NB4 (cell line): ENCODE measurements at regions not wholly inside any gene's neighbourhood (a gene's known extent, or its start where the extent isn't known, plus 50 kb on each side); places are given as distances from the start of the nearest gene placed in this dataset.

Source experiments
- DNase-seq: peaks from one replicate; pipeline ENCODE4 v3.0.0; 2010; ENCODE audit warnings: low read depth
- H3K4me3 ChIP-seq: one replicate; pipeline ENCODE4 v1.5.1; 2011; ENCODE audit warnings: mild to moderate bottlenecking, low read depth, low read length, moderate library complexity
- MYC ChIP-seq: IDR thresholded peaks from 2 replicates; pipeline ENCODE4 v1.6.1; 2011; ENCODE audit warnings: low read depth, low read length
- POLR2A ChIP-seq: IDR thresholded peaks from 2 replicates; pipeline ENCODE4 v1.6.1; 2011; ENCODE audit warnings: mild to moderate bottlenecking; ENCODE audit not compliant: insufficient read length; ENCODE audit errors: extremely low read depth
- TF ChIP-seq, protein P1 (sequence below): IDR thresholded peaks from 2 replicates; pipeline ENCODE4 v1.6.1; 2011; ENCODE audit warnings: low read depth, low read length
- TF ChIP-seq, protein P2 (sequence below): IDR thresholded peaks from one replicate; pipeline ENCODE4 v1.5.1; 2012; ENCODE audit warnings: low read depth, low read length

DNA sequence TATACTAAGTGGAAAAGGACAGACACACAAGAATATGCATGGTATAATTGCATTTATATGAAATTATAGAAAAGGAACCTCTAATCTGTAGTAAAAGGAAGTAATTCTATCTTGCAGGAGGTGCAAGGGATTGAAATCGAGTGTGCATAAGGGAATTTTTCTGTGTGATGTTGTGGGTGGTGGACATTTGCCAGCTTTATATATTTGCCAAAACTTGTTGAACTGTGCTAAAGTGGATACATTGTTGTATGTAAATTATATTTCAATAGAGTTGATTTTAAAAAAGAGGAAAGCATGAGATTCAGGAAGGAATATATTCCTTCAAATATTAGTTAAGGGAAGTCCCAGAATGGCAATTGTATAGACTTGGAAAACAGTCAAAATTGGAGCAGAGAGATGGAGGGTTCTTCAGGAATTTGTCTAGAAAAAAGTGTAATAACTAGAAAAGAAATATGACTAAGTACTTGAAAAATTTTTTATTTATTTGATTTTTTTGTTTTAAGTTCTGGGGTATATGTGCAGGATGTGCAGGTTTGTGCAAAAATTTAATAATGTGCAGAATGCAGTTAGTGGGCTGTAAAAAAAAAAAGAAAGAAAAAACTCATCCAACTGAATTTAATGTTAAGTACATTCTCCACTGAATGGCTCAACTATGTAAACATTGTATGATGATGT is 96.1 kb downstream of the ARL4A start:
- H3K4me3 ChIP-seq: no peak overlapping the region
- TF ChIP-seq, protein P1, sequence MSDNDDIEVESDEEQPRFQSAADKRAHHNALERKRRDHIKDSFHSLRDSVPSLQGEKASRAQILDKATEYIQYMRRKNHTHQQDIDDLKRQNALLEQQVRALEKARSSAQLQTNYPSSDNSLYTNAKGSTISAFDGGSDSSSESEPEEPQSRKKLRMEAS: no peak
- TF ChIP-seq MYC (no peak), POLR2A (no peak)
- TF ChIP-seq, protein P2, sequence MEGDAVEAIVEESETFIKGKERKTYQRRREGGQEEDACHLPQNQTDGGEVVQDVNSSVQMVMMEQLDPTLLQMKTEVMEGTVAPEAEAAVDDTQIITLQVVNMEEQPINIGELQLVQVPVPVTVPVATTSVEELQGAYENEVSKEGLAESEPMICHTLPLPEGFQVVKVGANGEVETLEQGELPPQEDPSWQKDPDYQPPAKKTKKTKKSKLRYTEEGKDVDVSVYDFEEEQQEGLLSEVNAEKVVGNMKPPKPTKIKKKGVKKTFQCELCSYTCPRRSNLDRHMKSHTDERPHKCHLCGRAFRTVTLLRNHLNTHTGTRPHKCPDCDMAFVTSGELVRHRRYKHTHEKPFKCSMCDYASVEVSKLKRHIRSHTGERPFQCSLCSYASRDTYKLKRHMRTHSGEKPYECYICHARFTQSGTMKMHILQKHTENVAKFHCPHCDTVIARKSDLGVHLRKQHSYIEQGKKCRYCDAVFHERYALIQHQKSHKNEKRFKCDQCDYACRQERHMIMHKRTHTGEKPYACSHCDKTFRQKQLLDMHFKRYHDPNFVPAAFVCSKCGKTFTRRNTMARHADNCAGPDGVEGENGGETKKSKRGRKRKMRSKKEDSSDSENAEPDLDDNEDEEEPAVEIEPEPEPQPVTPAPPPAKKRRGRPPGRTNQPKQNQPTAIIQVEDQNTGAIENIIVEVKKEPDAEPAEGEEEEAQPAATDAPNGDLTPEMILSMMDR: no peak

DNA sequence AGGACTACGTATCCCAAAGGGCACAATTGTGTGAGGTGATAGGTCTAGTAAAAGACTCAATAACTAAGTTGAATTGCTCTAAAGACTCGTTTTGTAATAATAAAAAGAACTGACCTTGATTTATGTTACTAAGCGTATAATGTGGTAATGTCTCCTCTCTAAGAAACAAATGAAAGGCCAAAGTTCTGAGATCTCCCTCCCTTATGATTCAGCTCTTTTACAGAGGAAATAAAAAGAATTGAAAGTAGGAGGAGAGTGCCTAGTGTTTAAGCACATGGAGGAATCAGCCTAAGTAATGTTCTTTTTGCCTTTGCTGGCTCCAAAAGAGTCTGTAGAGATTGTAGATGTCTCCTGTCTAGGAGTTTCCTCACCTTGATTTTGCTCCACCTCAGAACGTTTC is 98.0 kb downstream of the ARL4A start:
- no peak for DNase-seq
- TF ChIP-seq, protein P1: no peak
- TF ChIP-seq POLR2A (no peak), MYC (no peak)
- TF ChIP-seq, protein P2: no peak
- no peak overlapping the region for H3K4me3 ChIP-seq

More for the DNA sequence above, 96.1 kb downstream of the ARL4A start:
- DNase-seq: no peak

GRCh38 chr7:12786494-12786893 is 99.1 kb downstream of the ARL4A start:
- H3K4me3 ChIP-seq: no peak overlapping the region
- TF ChIP-seq POLR2A: no peak
- no peak for TF ChIP-seq MYC
- TF ChIP-seq, protein P2: no peak
- TF ChIP-seq, protein P1: no peak
- no peak for DNase-seq

GRCh38 chr7:12788171-12788570 is 100.7 kb downstream of the ARL4A start:
- TF ChIP-seq, protein P2: no peak
- no peak for TF ChIP-seq POLR2A
- no peak for TF ChIP-seq MYC
- TF ChIP-seq, protein P1: no peak

GRCh38 chr7:12788591-12788990 is 101.2 kb downstream of the ARL4A start:
- DNase-seq: no peak
- TF ChIP-seq POLR2A: no peak
- TF ChIP-seq, protein P2: no peak
- TF ChIP-seq, protein P1: no peak
- no peak for TF ChIP-seq MYC
- H3K4me3 ChIP-seq: no peak overlapping the region

More at GRCh38 chr7:12788171-12788570, 100.7 kb downstream of the ARL4A start:
- no peak for DNase-seq
- no peak overlapping the region for H3K4me3 ChIP-seq
